Neutrophil (primary cell): ENCODE measurements at regions not wholly inside any gene's neighbourhood (a gene's known extent, or its start where the extent isn't known, plus 50 kb on each side); places are given as distances from the start of the nearest gene placed in this dataset.

Experiments
- H3K27ac ChIP-seq: fragments of 200-600 bp; sonication (generic); 2 replicates; pipeline ENCODE4 v1.5.1; 2016; ENCODE audit warnings: mild to moderate bottlenecking, moderate library complexity
- H3K27me3 ChIP-seq: fragments of 200-600 bp; sonication (generic); 2 replicates; pipeline ENCODE4 v1.6.0; 2016; ENCODE audit warnings: mild to moderate bottlenecking
- H3K36me3 ChIP-seq: fragments of 200-600 bp; sonication (generic); 2 replicates; pipeline ENCODE4 v1.5.1; 2017
- H3K4me1 ChIP-seq, 2 experiments: fragments of 200-600 bp in 1 of 2; sonication (generic) in 1 of 2; 1 replicate in 1 of 2; 2 replicates in 1 of 2; pipeline versions ENCODE4 v1.5.1 to v1.6.1; 2013 to 2016; ENCODE audit warnings: low read depth in 1 of 2, low read length in 1 of 2, mild to moderate bottlenecking in 1 of 2, moderate library complexity in 1 of 2; ENCODE audit not compliant: control insufficient read depth in 1 of 2, insufficient read depth in 1 of 2
- H3K4me3 ChIP-seq, 2 experiments: fragments of 200-600 bp in 1 of 2; sonication (generic) in 1 of 2; 1 replicate in 1 of 2; 2 replicates in 1 of 2; pipeline ENCODE4 v1.5.1; 2013 to 2016; ENCODE audit warnings: low read depth in 1 of 2, low read length in 1 of 2, mild to moderate bottlenecking in 1 of 2, moderate library complexity in 1 of 2
- H3K9me3 ChIP-seq: fragments of 200-600 bp; sonication (generic); 2 replicates; pipeline ENCODE4 v1.5.1; 2016
- CTCF ChIP-seq: fragments of 200-600 bp; sonication (generic); IDR thresholded peaks from 2 replicates; pipeline ENCODE4 v1.5.1; 2016; ENCODE audit warnings: antibody characterized with exemption

DNA sequence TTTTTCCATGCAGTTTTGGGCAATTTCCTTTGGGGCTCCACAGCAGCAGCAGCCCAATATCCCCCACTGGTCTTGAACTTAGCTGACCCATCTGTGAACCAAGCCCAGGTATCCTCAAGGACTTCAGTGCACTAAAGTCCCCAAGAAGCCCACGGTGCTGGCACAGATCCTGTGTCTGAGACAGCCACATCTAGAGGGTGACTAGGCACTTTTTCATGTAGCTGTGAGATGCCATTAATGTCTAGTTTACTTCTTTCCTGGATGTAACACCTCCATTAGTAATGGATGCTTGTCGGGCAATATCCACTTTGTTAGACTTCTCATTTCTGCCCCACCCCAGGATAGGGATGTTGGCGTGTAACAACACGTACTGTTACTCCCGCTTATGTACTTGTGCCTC, 117.9 kb downstream of the GPCPD1 start:
- TF ChIP-seq CTCF: no peak
- H3K4me1 ChIP-seq: no peaks in the 10 kb centered on the region
- H3K4me3 ChIP-seq: no peak overlapping the region
- H3K36me3 ChIP-seq: no peaks in the 10 kb centered on the region
- no peaks in the 10 kb centered on the region for H3K9me3 ChIP-seq
- peaks cover 25% of the 10 kb centered on the region for H3K27me3 ChIP-seq
- no peak overlapping the region for H3K27ac ChIP-seq

- no peaks in the 10 kb centered on the region for H3K9me3 ChIP-seq
- TF ChIP-seq CTCF: no peak
- no peaks in the 10 kb centered on the region for H3K4me1 ChIP-seq
- H3K27me3 ChIP-seq: peaks cover 39% of the 10 kb centered on the region
- H3K36me3 ChIP-seq: no peaks in the 10 kb centered on the region
- H3K4me3 ChIP-seq: no peak overlapping the region
- no peak overlapping the region for H3K27ac ChIP-seq
Measured at GRCh38 chr20:5491455-5491854, 119.4 kb downstream of the GPCPD1 start.

DNA sequence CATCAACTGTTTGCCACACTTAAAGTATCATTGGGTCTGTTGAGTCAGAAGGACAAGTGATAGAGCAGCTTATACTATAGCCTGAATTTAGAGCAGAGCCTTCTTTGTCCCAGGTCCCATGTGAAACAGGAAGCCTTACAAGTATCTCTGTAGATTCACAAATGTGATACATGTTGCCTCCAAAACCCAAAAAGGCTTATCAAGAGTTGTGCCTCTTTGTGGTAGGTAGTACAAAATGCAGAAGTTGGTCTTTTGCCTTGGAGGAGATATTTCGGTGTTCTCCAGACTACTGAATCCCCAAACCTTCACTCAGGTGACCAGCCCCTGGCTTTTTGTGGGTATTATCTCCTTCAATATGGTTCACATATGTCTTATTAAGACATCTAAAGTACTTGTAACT, 121.2 kb downstream of the GPCPD1 start:
- TF ChIP-seq CTCF: no peak
- no peak overlapping the region for H3K4me3 ChIP-seq
- H3K27ac ChIP-seq: no peak overlapping the region
- H3K36me3 ChIP-seq: no peaks in the 10 kb centered on the region
- no peaks in the 10 kb centered on the region for H3K4me1 ChIP-seq
- H3K9me3 ChIP-seq: no peaks in the 10 kb centered on the region
- peaks cover 39% of the 10 kb centered on the region for H3K27me3 ChIP-seq

GRCh38 chr20:5488823-5489222, 122.0 kb downstream of the GPCPD1 start:
- H3K27me3 ChIP-seq: peaks cover 39% of the 10 kb centered on the region
- TF ChIP-seq CTCF: no peak
- H3K4me1 ChIP-seq: no peaks in the 10 kb centered on the region
- no peak overlapping the region for H3K4me3 ChIP-seq
- no peaks in the 10 kb centered on the region for H3K36me3 ChIP-seq
- H3K9me3 ChIP-seq: no peaks in the 10 kb centered on the region
- no peak overlapping the region for H3K27ac ChIP-seq

DNA sequence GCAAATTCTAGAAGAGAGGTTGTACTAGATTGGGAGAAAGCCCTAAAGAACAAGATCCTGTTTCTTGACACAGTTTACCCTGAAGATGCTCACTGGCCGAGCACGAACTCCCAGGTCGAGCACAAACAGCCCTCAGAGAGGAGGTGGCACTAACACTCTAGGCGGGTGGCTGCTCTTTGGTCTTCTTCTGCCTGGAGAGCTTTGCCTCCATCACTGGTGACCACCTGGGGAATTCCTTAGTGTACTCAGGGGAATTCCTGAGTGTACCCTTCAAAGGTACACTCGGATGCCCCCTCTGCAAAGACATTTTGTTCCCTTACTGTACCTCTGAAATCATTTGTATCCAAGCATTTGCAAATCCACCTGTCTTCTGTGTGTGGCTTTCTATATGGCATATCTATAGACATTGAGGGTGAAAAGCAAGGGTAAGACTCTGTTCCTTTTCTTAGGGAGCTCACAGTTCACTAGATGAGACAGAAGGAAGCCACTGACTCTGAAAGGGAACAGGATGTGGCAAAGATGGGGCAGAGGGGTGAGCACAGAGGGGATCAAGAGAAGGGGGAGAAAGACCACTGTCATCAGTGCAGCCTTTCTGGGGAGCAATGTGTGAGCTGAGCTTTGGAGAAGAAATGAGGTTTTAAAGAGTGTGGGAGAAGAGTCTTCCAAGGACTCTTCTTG, 124.3 kb downstream of the GPCPD1 start:
- no peaks in the 10 kb centered on the region for H3K36me3 ChIP-seq
- H3K27ac ChIP-seq: no peak overlapping the region
- no peaks in the 10 kb centered on the region for H3K9me3 ChIP-seq
- no peak overlapping the region for H3K4me3 ChIP-seq
- no peaks in the 10 kb centered on the region for H3K4me1 ChIP-seq
- peaks cover 39% of the 10 kb centered on the region for H3K27me3 ChIP-seq
- no peak for TF ChIP-seq CTCF
